CD4-positive, alpha-beta T cell (primary cell): ENCODE measurements at regions not wholly inside any gene's neighbourhood (a gene's known extent, or its start where the extent isn't known, plus 50 kb on each side); places are given as distances from the start of the nearest gene placed in this dataset.

Experiments used
- ATAC-seq: fragments of 200-7000 bp; cut with Tn5 transposase; one replicate; pipeline ENCODE4 v1.10.0; 2022; ENCODE audit warnings: mild to moderate bottlenecking; ENCODE audit not compliant: poor library complexity
- CTCF ChIA-PET: fragments of 350-600 bp; sonication (Branson Sonifier 250); formaldehyde crosslinking; loops from one replicate; lab custom pipeline; 2021; ENCODE audit warnings: antibody characterized with exemption, inconsistent platforms; lab: Charles Lee
- POLR2A ChIA-PET: fragments of 350-600 bp; sonication (Branson Sonifier 250); formaldehyde crosslinking; loops from one replicate; lab custom pipeline; 2021; ENCODE audit warnings: antibody characterized with exemption, inconsistent platforms; lab: Charles Lee
- DNase-seq, 14 experiments: peaks; one replicate each; pipeline ENCODE4 v3.0.0-alpha.2; 2013 to 2020; ENCODE audit warnings: mixed read lengths in 2 of 14
- H3K27ac ChIP-seq, 2 donors: one replicate each; pipeline versions ENCODE4 v1.5.1 to v1.7.0; 2013; ENCODE audit warnings: low read length in 2 of 2, low read depth in 1 of 2, mild to moderate bottlenecking in 1 of 2
- H3K27me3 ChIP-seq, 2 experiments: 1 replicate in 1 of 2; 2 replicates in 1 of 2; pipeline versions ENCODE4 v1.6.1 to v1.7.0; 2013; ENCODE audit warnings: low read length in 2 of 2, control low read depth in 1 of 2, mild to moderate bottlenecking in 1 of 2, moderate library complexity in 1 of 2; ENCODE audit not compliant: insufficient read depth in 2 of 2, control insufficient read depth in 1 of 2
- H3K36me3 ChIP-seq: one replicate; pipeline ENCODE4 v1.6.1; 2013; ENCODE audit warnings: low read length, control low read depth; ENCODE audit not compliant: insufficient read depth
- H3K4me1 ChIP-seq: one replicate; pipeline ENCODE4 v1.6.1; 2013; ENCODE audit warnings: low read length, control low read depth; ENCODE audit not compliant: insufficient read depth
- H3K4me3 ChIP-seq: one replicate; pipeline ENCODE4 v1.5.1; 2013; ENCODE audit warnings: mild to moderate bottlenecking, low read length, moderate library complexity
- H3K9me3 ChIP-seq, 2 experiments: 1 replicate in 1 of 2; 2 replicates in 1 of 2; pipeline versions ENCODE4 v1.6.1 to v1.7.0; 2013; ENCODE audit warnings: low read length in 2 of 2, mild to moderate bottlenecking in 2 of 2, control low read depth in 1 of 2, moderate library complexity in 1 of 2; ENCODE audit not compliant: control insufficient read depth in 1 of 2, insufficient read depth in 1 of 2
- H3K27ac Mint-ChIP-seq: one replicate; pipeline ENCODE4 v1.8.0; 2020; ENCODE audit warnings: mixed read lengths
- H3K27me3 Mint-ChIP-seq: one replicate; pipeline ENCODE4 v1.8.0; 2021; ENCODE audit warnings: mixed read lengths
- H3K36me3 Mint-ChIP-seq: one replicate; pipeline ENCODE4 v1.8.0; 2021; ENCODE audit warnings: low read depth, mixed read lengths
- H3K4me1 Mint-ChIP-seq: one replicate; pipeline ENCODE4 v1.8.0; 2021; ENCODE audit warnings: low read depth, mixed read lengths
- H3K4me3 Mint-ChIP-seq: one replicate; pipeline ENCODE4 v1.8.0; 2020; ENCODE audit warnings: mild to moderate bottlenecking, mixed read lengths
- H3K9me3 Mint-ChIP-seq: one replicate; pipeline ENCODE4 v1.8.0; 2020; ENCODE audit warnings: mixed read lengths
- intact Hi-C, 2 experiments: fragments of 100-400 bp; cut with DNase I in 1 of 2; cut with micrococcal nuclease in 1 of 2; formaldehyde crosslinking; loops; one replicate each; pipeline versions ENCODE4 v1.15.1 to v1.9.0; 2023 to 2025; cut with DNase I, micrococcal nuclease
- TF ChIP-seq, protein P1 (sequence below): fragments of 200-600 bp; IDR thresholded peaks from one replicate; pipeline ENCODE4 v1.8.0; 2022; ENCODE audit warnings: antibody characterized with exemption, mild to moderate bottlenecking

DNA sequence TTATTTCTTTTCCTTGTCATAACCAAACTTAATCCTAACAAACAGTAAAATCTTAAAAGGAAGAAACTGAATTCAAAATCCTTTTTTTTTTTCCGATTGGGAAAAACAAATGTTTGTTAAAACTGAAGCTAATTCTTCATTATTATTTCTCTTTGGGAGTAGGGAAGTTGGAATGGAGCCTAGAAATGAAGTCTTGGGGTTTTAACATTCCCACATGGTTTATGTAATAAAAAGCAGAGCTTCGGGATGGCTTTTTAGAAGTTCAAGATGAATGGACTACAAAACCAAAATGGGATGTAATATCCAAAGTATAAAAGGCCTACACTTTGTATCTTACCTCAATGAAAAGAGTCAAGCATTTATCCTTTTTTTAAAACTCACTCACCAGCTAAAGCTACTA, 189.0 kb upstream of the TMC3 start:
- no peaks in the 10 kb centered on the region for H3K27me3 ChIP-seq
- H3K27ac ChIP-seq = no peak overlapping the region
- no peaks in the 10 kb centered on the region for H3K4me1 Mint-ChIP-seq
- H3K4me3 Mint-ChIP-seq = no peak overlapping the region
- CTCF ChIA-PET = no interaction called here
- DNase-seq (no peak), ATAC-seq (no peak)
- H3K4me3 ChIP-seq = no peak overlapping the region
- TF ChIP-seq, protein P1, sequence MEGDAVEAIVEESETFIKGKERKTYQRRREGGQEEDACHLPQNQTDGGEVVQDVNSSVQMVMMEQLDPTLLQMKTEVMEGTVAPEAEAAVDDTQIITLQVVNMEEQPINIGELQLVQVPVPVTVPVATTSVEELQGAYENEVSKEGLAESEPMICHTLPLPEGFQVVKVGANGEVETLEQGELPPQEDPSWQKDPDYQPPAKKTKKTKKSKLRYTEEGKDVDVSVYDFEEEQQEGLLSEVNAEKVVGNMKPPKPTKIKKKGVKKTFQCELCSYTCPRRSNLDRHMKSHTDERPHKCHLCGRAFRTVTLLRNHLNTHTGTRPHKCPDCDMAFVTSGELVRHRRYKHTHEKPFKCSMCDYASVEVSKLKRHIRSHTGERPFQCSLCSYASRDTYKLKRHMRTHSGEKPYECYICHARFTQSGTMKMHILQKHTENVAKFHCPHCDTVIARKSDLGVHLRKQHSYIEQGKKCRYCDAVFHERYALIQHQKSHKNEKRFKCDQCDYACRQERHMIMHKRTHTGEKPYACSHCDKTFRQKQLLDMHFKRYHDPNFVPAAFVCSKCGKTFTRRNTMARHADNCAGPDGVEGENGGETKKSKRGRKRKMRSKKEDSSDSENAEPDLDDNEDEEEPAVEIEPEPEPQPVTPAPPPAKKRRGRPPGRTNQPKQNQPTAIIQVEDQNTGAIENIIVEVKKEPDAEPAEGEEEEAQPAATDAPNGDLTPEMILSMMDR = no peak
- no peaks in the 10 kb centered on the region for H3K9me3 ChIP-seq
- POLR2A ChIA-PET = no interaction called here
- no peaks in the 10 kb centered on the region for H3K36me3 ChIP-seq
- intact Hi-C loops = no loop called here
- H3K4me1 ChIP-seq = no peaks in the 10 kb centered on the region
- no peak overlapping the region for H3K27ac Mint-ChIP-seq
- H3K36me3 Mint-ChIP-seq = no peaks in the 10 kb centered on the region
- no peaks in the 10 kb centered on the region for H3K9me3 Mint-ChIP-seq
- peaks cover 3% of the 10 kb centered on the region for H3K27me3 Mint-ChIP-seq

DNA sequence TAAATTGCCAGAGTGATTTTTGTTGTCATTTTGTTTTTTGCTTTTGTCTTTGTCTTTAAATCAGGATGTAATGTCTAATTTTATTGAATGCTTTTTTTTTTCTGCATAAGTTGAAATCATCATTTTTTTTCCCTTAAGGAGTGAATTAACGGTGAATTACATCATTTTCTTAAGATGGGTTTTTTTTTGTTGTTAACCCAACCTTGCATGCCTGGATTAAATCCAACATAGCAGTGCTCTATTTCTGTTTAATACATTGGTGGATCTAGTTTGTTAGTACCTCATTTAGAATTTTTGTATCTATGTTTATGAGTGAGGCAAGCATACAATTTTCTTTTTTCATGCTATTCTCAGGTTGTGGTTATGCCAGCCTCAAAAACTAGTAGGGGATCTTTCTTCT, 186.4 kb upstream of the TMC3 start:
- H3K27me3 Mint-ChIP-seq = peaks cover 3% of the 10 kb centered on the region
- no peak for DNase-seq
- CTCF ChIA-PET = no interaction called here
- TF ChIP-seq, protein P1 = no peak
- H3K4me1 ChIP-seq = no peaks in the 10 kb centered on the region
- no peak overlapping the region for H3K4me3 ChIP-seq
- H3K9me3 ChIP-seq = no peaks in the 10 kb centered on the region
- no peaks in the 10 kb centered on the region for H3K27me3 ChIP-seq
- no peaks in the 10 kb centered on the region for H3K36me3 Mint-ChIP-seq
- H3K27ac Mint-ChIP-seq = no peak overlapping the region
- H3K27ac ChIP-seq = no peak overlapping the region
- intact Hi-C loops = no loop called here
- no peak overlapping the region for H3K4me3 Mint-ChIP-seq
- POLR2A ChIA-PET = no interaction called here
- H3K9me3 Mint-ChIP-seq = no peaks in the 10 kb centered on the region
- no peaks in the 10 kb centered on the region for H3K36me3 ChIP-seq
- ATAC-seq = no peak
- H3K4me1 Mint-ChIP-seq = no peaks in the 10 kb centered on the region

DNA sequence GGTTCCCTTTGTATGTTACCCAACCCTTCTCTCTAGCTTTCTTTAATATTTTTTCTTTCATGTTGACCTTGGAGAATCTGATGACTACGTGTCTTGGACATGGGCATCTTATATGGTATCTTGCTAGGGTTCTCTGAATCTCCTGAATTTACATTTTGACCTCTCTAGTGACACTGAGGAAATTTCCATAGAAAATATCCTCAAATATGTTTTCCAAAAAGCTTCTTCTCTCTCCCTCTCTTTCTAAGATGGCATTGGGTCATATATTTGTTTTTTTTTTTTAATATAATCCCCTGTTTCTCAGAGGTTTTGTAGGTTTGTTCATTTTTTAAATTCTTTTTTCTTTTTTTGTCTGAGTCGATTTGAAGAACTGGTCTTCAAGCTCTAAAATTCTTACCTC, 184.0 kb upstream of the TMC3 start:
- Mint-ChIP-seq H3K27me3 (peaks cover 3% of the 10 kb centered on the region), H3K4me3 (no peak overlapping the region), H3K4me1 (no peaks in the 10 kb centered on the region), H3K36me3 (no peaks in the 10 kb centered on the region), H3K9me3 (no peaks in the 10 kb centered on the region), H3K27ac (no peak overlapping the region)
- no peaks in the 10 kb centered on the region for H3K36me3 ChIP-seq
- no peaks in the 10 kb centered on the region for H3K4me1 ChIP-seq
- no peak for ATAC-seq
- ChIA-PET POLR2A (no interaction called here), CTCF (interaction anchor here (0.7 kb wide), 1 partner anchor 21 kb away, joined by 3 read pairs; no protein-coding TSS in a partner anchor)
- intact Hi-C loops = no loop called here
- no peaks in the 10 kb centered on the region for H3K9me3 ChIP-seq
- TF ChIP-seq, protein P1 = no peak
- no peak overlapping the region for H3K27ac ChIP-seq
- no peak for DNase-seq
- H3K4me3 ChIP-seq = no peak overlapping the region
- H3K27me3 ChIP-seq = no peaks in the 10 kb centered on the region
